Transverse colon (tissue), 3 donors: ENCODE measurements at regions not wholly inside any gene's neighbourhood (a gene's known extent, or its start where the extent isn't known, plus 50 kb on each side); places are given as distances from the start of the nearest gene placed in this dataset.

Experiments
- EP300 ChIP-seq: sonication (generic); formaldehyde crosslinking; IDR thresholded peaks from one replicate; pipeline ENCODE4 v1.6.1; 2017; ENCODE audit warnings: antibody characterized with exemption, low read depth
- POLR2A ChIP-seq: fragments of 450-650 bp; IDR thresholded peaks from one replicate; pipeline ENCODE4 v1.6.1; 2016; ENCODE audit warnings: antibody characterized with exemption, mild to moderate bottlenecking, moderate library complexity
- TF ChIP-seq, protein P1 (sequence below), 5 experiments: fragments of 200-600 bp in 3 of 5; fragments of 450-650 bp in 2 of 5; sonication (generic) in 3 of 5; IDR thresholded peaks; 1 replicate in 2 of 5; 2 replicates in 3 of 5; pipeline ENCODE4 v1.5.1; 2016 to 2017; ENCODE audit warnings: antibody characterized with exemption in 5 of 5, inconsistent platforms in 3 of 5, mild to moderate bottlenecking in 2 of 5, moderate library complexity in 1 of 5

- TF ChIP-seq, protein P1, sequence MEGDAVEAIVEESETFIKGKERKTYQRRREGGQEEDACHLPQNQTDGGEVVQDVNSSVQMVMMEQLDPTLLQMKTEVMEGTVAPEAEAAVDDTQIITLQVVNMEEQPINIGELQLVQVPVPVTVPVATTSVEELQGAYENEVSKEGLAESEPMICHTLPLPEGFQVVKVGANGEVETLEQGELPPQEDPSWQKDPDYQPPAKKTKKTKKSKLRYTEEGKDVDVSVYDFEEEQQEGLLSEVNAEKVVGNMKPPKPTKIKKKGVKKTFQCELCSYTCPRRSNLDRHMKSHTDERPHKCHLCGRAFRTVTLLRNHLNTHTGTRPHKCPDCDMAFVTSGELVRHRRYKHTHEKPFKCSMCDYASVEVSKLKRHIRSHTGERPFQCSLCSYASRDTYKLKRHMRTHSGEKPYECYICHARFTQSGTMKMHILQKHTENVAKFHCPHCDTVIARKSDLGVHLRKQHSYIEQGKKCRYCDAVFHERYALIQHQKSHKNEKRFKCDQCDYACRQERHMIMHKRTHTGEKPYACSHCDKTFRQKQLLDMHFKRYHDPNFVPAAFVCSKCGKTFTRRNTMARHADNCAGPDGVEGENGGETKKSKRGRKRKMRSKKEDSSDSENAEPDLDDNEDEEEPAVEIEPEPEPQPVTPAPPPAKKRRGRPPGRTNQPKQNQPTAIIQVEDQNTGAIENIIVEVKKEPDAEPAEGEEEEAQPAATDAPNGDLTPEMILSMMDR (IDR thresholded peaks at IDR 0.05): no peak
- TF ChIP-seq POLR2A (no peak), EP300 (no peak)
These were observed 68.0 kb upstream of the NKD1 start for GRCh38 chr16:50480206-50480605.
